Mucosa of stomach (tissue), 1 donor: ENCODE measurements at regions not wholly inside any gene's neighbourhood (a gene's known extent, or its start where the extent isn't known, plus 50 kb on each side); places are given as distances from the start of the nearest gene placed in this dataset.

Experiments used
- H3K27me3 ChIP-seq: one replicate; pipeline ENCODE4 v1.7.0; 2013; ENCODE audit warnings: mild to moderate bottlenecking, low read length; ENCODE audit not compliant: control insufficient read depth, insufficient read depth
- H3K36me3 ChIP-seq: one replicate; pipeline ENCODE4 v1.7.0; 2013; ENCODE audit warnings: low read length; ENCODE audit not compliant: control insufficient read depth, insufficient read depth
- H3K4me1 ChIP-seq: one replicate; pipeline ENCODE4 v1.7.0; 2013; ENCODE audit warnings: mild to moderate bottlenecking, low read length; ENCODE audit not compliant: control insufficient read depth, insufficient read depth
- H3K4me3 ChIP-seq: one replicate; pipeline ENCODE4 v1.7.0; 2013; ENCODE audit warnings: low read length
- H3K9ac ChIP-seq: one replicate; pipeline ENCODE4 v1.7.0; 2013; ENCODE audit warnings: mild to moderate bottlenecking, low read length, moderate library complexity
- H3K9me3 ChIP-seq: one replicate; pipeline ENCODE4 v1.7.0; 2013; ENCODE audit warnings: mild to moderate bottlenecking, low read length, moderate library complexity; ENCODE audit not compliant: control insufficient read depth
- donor health status: Pancreatic carcinoma.

GRCh38 chrX:45788315-45788714 is 587.6 kb upstream of the DIPK2B start:
- Histone ChIP-seq H3K27me3 (no peaks in the 10 kb centered on the region), H3K9ac (no peak overlapping the region), H3K9me3 (no peaks in the 10 kb centered on the region), H3K36me3 (no peaks in the 10 kb centered on the region), H3K4me1 (no peaks in the 10 kb centered on the region), H3K4me3 (no peak overlapping the region)

GRCh38 chrX:45784590-45784989 is 583.9 kb upstream of the DIPK2B start:
- H3K4me1 ChIP-seq: no peaks in the 10 kb centered on the region
- no peaks in the 10 kb centered on the region for H3K27me3 ChIP-seq
- no peaks in the 10 kb centered on the region for H3K9me3 ChIP-seq
- no peak overlapping the region for H3K4me3 ChIP-seq
- H3K36me3 ChIP-seq: no peaks in the 10 kb centered on the region
- H3K9ac ChIP-seq: no peak overlapping the region

- Histone ChIP-seq H3K4me1 (no peaks in the 10 kb centered on the region), H3K36me3 (no peaks in the 10 kb centered on the region), H3K4me3 (no peak overlapping the region), H3K9me3 (no peaks in the 10 kb centered on the region), H3K27me3 (no peaks in the 10 kb centered on the region), H3K9ac (no peak overlapping the region)
Measured at GRCh38 chrX:45783002-45783401, 582.3 kb upstream of the DIPK2B start.

- H3K4me3 ChIP-seq: no peak overlapping the region
Measured at GRCh38 chrX:45781901-45782553, 581.4 kb upstream of the DIPK2B start.

GRCh38 chrX:45778616-45779015 is 577.9 kb upstream of the DIPK2B start:
- Histone ChIP-seq H3K36me3 (no peaks in the 10 kb centered on the region), H3K4me1 (no peaks in the 10 kb centered on the region), H3K9me3 (no peaks in the 10 kb centered on the region), H3K9ac (no peak overlapping the region), H3K27me3 (no peaks in the 10 kb centered on the region), H3K4me3 (no peak overlapping the region)

More at GRCh38 chrX:45781901-45782553, 581.4 kb upstream of the DIPK2B start:
- Histone ChIP-seq H3K27me3 (no peaks in the 10 kb centered on the region), H3K9me3 (no peaks in the 10 kb centered on the region), H3K9ac (no peak overlapping the region), H3K36me3 (no peaks in the 10 kb centered on the region), H3K4me1 (no peaks in the 10 kb centered on the region)

GRCh38 chrX:45777366-45777765 is 576.7 kb upstream of the DIPK2B start:
- no peaks in the 10 kb centered on the region for H3K27me3 ChIP-seq
- H3K9ac ChIP-seq: no peak overlapping the region
- peaks cover 5% of the 10 kb centered on the region for H3K4me1 ChIP-seq
- H3K4me3 ChIP-seq: no peak overlapping the region
- H3K36me3 ChIP-seq: no peaks in the 10 kb centered on the region
- no peaks in the 10 kb centered on the region for H3K9me3 ChIP-seq

GRCh38 chrX:45775468-45775867 is 574.8 kb upstream of the DIPK2B start:
- Histone ChIP-seq H3K4me1 (peaks cover 5% of the 10 kb centered on the region), H3K4me3 (no peak overlapping the region), H3K9ac (no peak overlapping the region), H3K36me3 (no peaks in the 10 kb centered on the region), H3K27me3 (no peaks in the 10 kb centered on the region), H3K9me3 (no peaks in the 10 kb centered on the region)

- H3K4me3 ChIP-seq: no peak overlapping the region
- H3K4me1 ChIP-seq: peaks cover 5% of the 10 kb centered on the region
- no peaks in the 10 kb centered on the region for H3K9me3 ChIP-seq
- no peaks in the 10 kb centered on the region for H3K36me3 ChIP-seq
- no peaks in the 10 kb centered on the region for H3K27me3 ChIP-seq
- H3K9ac ChIP-seq: no peak overlapping the region
Measured at GRCh38 chrX:45774961-45775360, 574.3 kb upstream of the DIPK2B start.

GRCh38 chrX:45773572-45773971 is 572.9 kb upstream of the DIPK2B start:
- H3K9me3 ChIP-seq: no peaks in the 10 kb centered on the region
- H3K4me3 ChIP-seq: no peak overlapping the region
- H3K4me1 ChIP-seq: peaks cover 5% of the 10 kb centered on the region
- no peaks in the 10 kb centered on the region for H3K36me3 ChIP-seq
- no peaks in the 10 kb centered on the region for H3K27me3 ChIP-seq
- H3K9ac ChIP-seq: no peak overlapping the region

- H3K4me3 ChIP-seq: peak overlapping the region; percentile 60
- H3K9me3 ChIP-seq: no peaks in the 10 kb centered on the region
- H3K27me3 ChIP-seq: no peaks in the 10 kb centered on the region
- H3K36me3 ChIP-seq: no peaks in the 10 kb centered on the region
- peak overlapping the region; percentile 80 for H3K9ac ChIP-seq
- H3K4me1 ChIP-seq: peaks cover 5% of the 10 kb centered on the region
Measured at GRCh38 chrX:45771560-45772340, 571.1 kb upstream of the DIPK2B start.

- Histone ChIP-seq H3K9me3 (no peaks in the 10 kb centered on the region), H3K4me1 (peaks cover 5% of the 10 kb centered on the region), H3K27me3 (no peaks in the 10 kb centered on the region), H3K4me3 (peak overlapping the region; percentile 60), H3K36me3 (no peaks in the 10 kb centered on the region), H3K9ac (peak overlapping the region; percentile 80)
Measured at GRCh38 chrX:45771114-45771513, 570.4 kb upstream of the DIPK2B start.

- no peaks in the 10 kb centered on the region for H3K27me3 ChIP-seq
- peaks cover 5% of the 10 kb centered on the region for H3K4me1 ChIP-seq
- H3K36me3 ChIP-seq: no peaks in the 10 kb centered on the region
- no peaks in the 10 kb centered on the region for H3K9me3 ChIP-seq
- peak overlapping the region; percentile 80 for H3K9ac ChIP-seq
- H3K4me3 ChIP-seq: peak overlapping the region; percentile 35
Measured at GRCh38 chrX:45769761-45770582, 569.3 kb upstream of the DIPK2B start.
